SK-N-SH treated with all-trans-retinoic acid at 6 μM for 48 hours (cell line): ENCODE measurements at regions not wholly inside any gene's neighbourhood (a gene's known extent, or its start where the extent isn't known, plus 50 kb on each side); places are given as distances from the start of the nearest gene placed in this dataset.

Experiments used
- BACH2 ChIP-seq: fragments of 250-450 bp; sonication (Bioruptor Pico); IDR thresholded peaks from 2 replicates; pipeline ENCODE4 v1.9.0; 2021; ENCODE audit warnings: mild to moderate bottlenecking, borderline replicate concordance
- CSRNP3 ChIP-seq: fragments of 250-450 bp; sonication (Bioruptor Pico); IDR thresholded peaks from 2 replicates; pipeline ENCODE4 v1.5.1; 2021; ENCODE audit warnings: mild to moderate bottlenecking, moderate library complexity
- ESRRG ChIP-seq: fragments of 250-450 bp; sonication (Bioruptor Pico); IDR thresholded peaks from 2 replicates; pipeline ENCODE4 v1.6.1; 2021; ENCODE audit warnings: mild to moderate bottlenecking
- OSR1 ChIP-seq: fragments of 250-450 bp; sonication (Bioruptor Pico); IDR thresholded peaks from 2 replicates; pipeline ENCODE4 v1.8.0; 2022; ENCODE audit warnings: moderate library complexity, mild to moderate bottlenecking, inconsistent platforms
- TOX ChIP-seq: fragments of 250-450 bp; sonication (Bioruptor Pico); IDR thresholded peaks from 2 replicates; pipeline ENCODE4 v1.8.0; 2021; ENCODE audit warnings: mild to moderate bottlenecking, moderate library complexity, borderline replicate concordance
- TSHZ2 ChIP-seq: fragments of 250-450 bp; sonication (Bioruptor Pico); IDR thresholded peaks from 2 replicates; pipeline ENCODE4 v1.5.0; 2020; ENCODE audit warnings: mild to moderate bottlenecking, moderate library complexity
- ZFP3 ChIP-seq: fragments of 250-450 bp; sonication (Bioruptor Pico); IDR thresholded peaks from 2 replicates; pipeline ENCODE4 v1.5.0; 2020; ENCODE audit warnings: mild to moderate bottlenecking, moderate library complexity
- ZNF70 ChIP-seq: fragments of 450-650 bp; formaldehyde crosslinking; IDR thresholded peaks from 2 replicates; pipeline ENCODE4 v1.5.0; 2020; ENCODE audit warnings: mild to moderate bottlenecking, moderate library complexity

- TF ChIP-seq ZFP3 (CRISPR knock-in tag) (no peak), ESRRG (CRISPR knock-in tag) (no peak), ZNF70 (CRISPR knock-in tag) (no peak), OSR1 (CRISPR knock-in tag) (no peak), CSRNP3 (CRISPR knock-in tag) (no peak), BACH2 (CRISPR knock-in tag) (no peak), TOX (CRISPR knock-in tag) (no peak), TSHZ2 (CRISPR knock-in tag) (no peak)
Observed at GRCh38 chr1:118249641-118250040, 64.6 kb upstream of the SPAG17 start.
